ENCODE measurements at regions not wholly inside any gene's neighbourhood (a gene's known extent, or its start where the extent isn't known, plus 50 kb on each side); places are given as distances from the start of the nearest gene placed in this dataset.

DNA sequence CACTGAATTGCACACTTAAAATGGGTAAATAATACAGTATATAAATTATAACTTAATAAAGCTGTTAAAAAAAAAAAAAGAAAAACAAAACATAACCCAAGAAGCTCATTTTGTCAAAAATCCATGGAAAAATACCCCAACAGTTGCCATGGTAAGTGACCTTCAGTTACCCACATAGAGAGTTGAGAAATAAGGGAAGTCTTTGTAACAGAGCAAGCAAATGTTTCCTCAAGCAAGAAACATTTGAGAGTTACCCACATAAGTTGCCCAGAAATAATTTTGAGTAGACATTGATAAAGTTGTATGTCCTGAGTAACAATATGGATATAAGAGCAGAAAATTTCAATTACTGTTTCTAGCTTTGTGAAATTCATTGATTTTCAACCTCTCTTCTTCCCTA, 227.4 kb downstream of the CCDC59 start:
- no peaks in the 10 kb centered on the region for H3K27me3 ChIP-seq (ENCODE audit: control insufficient read depth, insufficient read depth, low read length)
- no peaks in the 10 kb centered on the region for H3K36me3 ChIP-seq (ENCODE audit: control insufficient read depth in 2 of 3, insufficient read depth in 3 of 3, low read length in 3 of 3)
- no peaks in the 10 kb centered on the region for H3K9me3 ChIP-seq (ENCODE audit: control insufficient read depth in 2 of 3, insufficient read depth in 1 of 3, low read length in 3 of 3)
- FAIRE-seq (no peak), DNase-seq (no peak)
- intact Hi-C loops (cut with DNase I): no loop called here
- no peaks in the 10 kb centered on the region for H3K4me1 ChIP-seq (ENCODE audit: control insufficient read depth in 2 of 3, insufficient read depth in 2 of 3, low read depth in 1 of 3, low read length in 3 of 3)
- TF ChIP-seq, protein P1, sequence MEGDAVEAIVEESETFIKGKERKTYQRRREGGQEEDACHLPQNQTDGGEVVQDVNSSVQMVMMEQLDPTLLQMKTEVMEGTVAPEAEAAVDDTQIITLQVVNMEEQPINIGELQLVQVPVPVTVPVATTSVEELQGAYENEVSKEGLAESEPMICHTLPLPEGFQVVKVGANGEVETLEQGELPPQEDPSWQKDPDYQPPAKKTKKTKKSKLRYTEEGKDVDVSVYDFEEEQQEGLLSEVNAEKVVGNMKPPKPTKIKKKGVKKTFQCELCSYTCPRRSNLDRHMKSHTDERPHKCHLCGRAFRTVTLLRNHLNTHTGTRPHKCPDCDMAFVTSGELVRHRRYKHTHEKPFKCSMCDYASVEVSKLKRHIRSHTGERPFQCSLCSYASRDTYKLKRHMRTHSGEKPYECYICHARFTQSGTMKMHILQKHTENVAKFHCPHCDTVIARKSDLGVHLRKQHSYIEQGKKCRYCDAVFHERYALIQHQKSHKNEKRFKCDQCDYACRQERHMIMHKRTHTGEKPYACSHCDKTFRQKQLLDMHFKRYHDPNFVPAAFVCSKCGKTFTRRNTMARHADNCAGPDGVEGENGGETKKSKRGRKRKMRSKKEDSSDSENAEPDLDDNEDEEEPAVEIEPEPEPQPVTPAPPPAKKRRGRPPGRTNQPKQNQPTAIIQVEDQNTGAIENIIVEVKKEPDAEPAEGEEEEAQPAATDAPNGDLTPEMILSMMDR (IDR thresholded peaks at IDR 0.05; ENCODE audit: borderline replicate concordance, extremely low read depth, insufficient read depth): no peak
- no peak overlapping the region for H3K4me3 ChIP-seq (ENCODE audit: low read length in 3 of 3)
- H3K27ac ChIP-seq (ENCODE audit: low read depth in 2 of 2, low read length in 2 of 2): no peak overlapping the region
- no peak overlapping the region for H3K9ac ChIP-seq (ENCODE audit: low read length in 3 of 3)

DNA sequence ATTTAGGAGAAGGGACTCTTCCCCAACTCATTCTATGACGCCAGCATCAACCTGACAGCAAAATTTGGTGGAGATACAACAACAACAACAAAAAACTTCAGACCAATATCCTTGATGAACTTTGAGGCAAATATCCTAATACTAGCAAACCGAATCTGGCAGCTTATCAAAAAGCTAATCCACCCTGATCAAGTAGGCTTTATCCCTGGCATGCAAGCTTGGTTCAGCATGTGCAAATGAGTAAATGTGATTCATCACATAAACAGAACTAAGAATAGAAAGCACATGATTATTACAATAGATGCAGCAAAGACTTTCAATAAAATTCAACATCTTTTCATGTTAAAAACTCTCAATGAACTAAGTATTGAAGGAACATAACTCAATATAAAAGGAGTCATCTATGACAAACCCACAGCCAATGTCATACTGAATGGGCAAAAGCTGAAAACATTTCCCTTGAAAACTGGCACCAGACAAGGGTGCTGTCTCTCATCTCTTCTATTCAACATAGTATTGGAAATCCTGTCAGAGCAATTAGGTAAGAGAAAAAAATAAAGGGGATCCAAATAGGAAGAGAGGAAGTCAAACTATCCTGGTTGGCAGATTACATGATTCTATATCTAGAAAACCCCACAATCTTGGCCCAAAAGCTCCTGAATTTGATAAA, 233.3 kb downstream of the CCDC59 start:
- Histone ChIP-seq H3K9me3 (ENCODE audit: control insufficient read depth in 2 of 3, insufficient read depth in 1 of 3, low read length in 3 of 3) (no peaks in the 10 kb centered on the region), H3K27ac (ENCODE audit: low read depth in 2 of 2, low read length in 2 of 2) (no peak overlapping the region), H3K4me3 (ENCODE audit: low read length in 3 of 3) (no peak overlapping the region), H3K27me3 (ENCODE audit: control insufficient read depth, insufficient read depth, low read length) (no peaks in the 10 kb centered on the region), H3K9ac (ENCODE audit: low read length in 3 of 3) (no peak overlapping the region), H3K36me3 (ENCODE audit: control insufficient read depth in 2 of 3, insufficient read depth in 3 of 3, low read length in 3 of 3) (no peaks in the 10 kb centered on the region), H3K4me1 (ENCODE audit: control insufficient read depth in 2 of 3, insufficient read depth in 2 of 3, low read depth in 1 of 3, low read length in 3 of 3) (no peaks in the 10 kb centered on the region)
- TF ChIP-seq, protein P1 (IDR thresholded peaks at IDR 0.05; ENCODE audit: borderline replicate concordance, extremely low read depth, insufficient read depth): no peak
- DNase-seq: no peak
- no peak for FAIRE-seq
- intact Hi-C loops (cut with DNase I): no loop called here

DNA sequence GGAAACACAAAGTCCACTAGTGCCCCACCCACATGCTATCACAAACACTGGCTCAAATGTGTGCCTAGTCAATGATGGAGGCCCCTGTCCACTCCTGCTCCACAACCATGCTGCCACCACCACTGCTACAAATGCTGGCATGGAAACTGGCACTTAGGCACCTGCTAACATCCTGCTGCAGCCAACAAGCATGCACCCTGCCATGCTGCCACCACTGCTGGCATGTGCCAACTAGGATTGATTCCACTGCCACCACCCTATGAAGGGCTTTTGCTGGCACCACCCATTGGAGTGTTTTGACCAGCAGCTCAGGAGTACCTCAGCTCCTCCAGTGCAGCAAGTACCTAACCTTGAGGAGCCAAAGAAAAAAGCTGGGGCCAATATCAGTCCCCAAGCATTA, 236.6 kb downstream of the CCDC59 start:
- no peak overlapping the region for H3K27ac ChIP-seq (ENCODE audit: low read depth in 2 of 2, low read length in 2 of 2)
- no peak for DNase-seq
- no peaks in the 10 kb centered on the region for H3K27me3 ChIP-seq (ENCODE audit: control insufficient read depth, insufficient read depth, low read length)
- H3K9ac ChIP-seq (ENCODE audit: low read length in 3 of 3): no peak overlapping the region
- H3K4me1 ChIP-seq (ENCODE audit: control insufficient read depth in 2 of 3, insufficient read depth in 2 of 3, low read depth in 1 of 3, low read length in 3 of 3): no peaks in the 10 kb centered on the region
- TF ChIP-seq, protein P1 (IDR thresholded peaks at IDR 0.05; ENCODE audit: borderline replicate concordance, extremely low read depth, insufficient read depth): no peak
- no peaks in the 10 kb centered on the region for H3K9me3 ChIP-seq (ENCODE audit: control insufficient read depth in 2 of 3, insufficient read depth in 1 of 3, low read length in 3 of 3)
- no peak for FAIRE-seq
- H3K4me3 ChIP-seq (ENCODE audit: low read length in 3 of 3): no peak overlapping the region
- intact Hi-C loops (cut with DNase I): no loop called here
- H3K36me3 ChIP-seq (ENCODE audit: control insufficient read depth in 2 of 3, insufficient read depth in 3 of 3, low read length in 3 of 3): no peaks in the 10 kb centered on the region

DNA sequence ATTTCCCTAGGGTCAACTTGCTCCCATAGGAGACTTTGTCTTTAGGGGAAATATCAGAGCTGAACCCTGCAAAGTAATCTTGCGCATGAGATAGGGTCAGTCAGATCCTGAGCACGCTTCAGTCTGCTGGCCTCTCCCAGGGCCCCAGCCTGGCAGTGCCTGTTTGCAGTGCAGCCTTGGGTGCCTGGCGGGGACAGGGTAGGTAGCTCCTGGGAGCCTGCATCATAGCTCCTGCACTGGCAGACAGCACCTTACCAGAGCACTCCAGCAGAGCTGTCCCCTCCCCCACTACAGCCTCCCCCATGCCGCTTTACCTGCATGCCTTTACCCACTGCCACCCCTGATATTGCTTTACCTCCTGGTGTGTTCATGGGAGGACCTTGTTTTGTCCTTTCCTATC, 237.3 kb downstream of the CCDC59 start:
- H3K9me3 ChIP-seq (ENCODE audit: control insufficient read depth in 2 of 3, insufficient read depth in 1 of 3, low read length in 3 of 3): no peaks in the 10 kb centered on the region
- TF ChIP-seq, protein P1 (IDR thresholded peaks at IDR 0.05; ENCODE audit: borderline replicate concordance, extremely low read depth, insufficient read depth): no peak
- H3K36me3 ChIP-seq (ENCODE audit: control insufficient read depth in 2 of 3, insufficient read depth in 3 of 3, low read length in 3 of 3): no peaks in the 10 kb centered on the region
- H3K9ac ChIP-seq (ENCODE audit: low read length in 3 of 3): no peak overlapping the region
- intact Hi-C loops (cut with DNase I): no loop called here
- H3K4me3 ChIP-seq (ENCODE audit: low read length in 3 of 3): no peak overlapping the region
- H3K4me1 ChIP-seq (ENCODE audit: control insufficient read depth in 2 of 3, insufficient read depth in 2 of 3, low read depth in 1 of 3, low read length in 3 of 3): no peaks in the 10 kb centered on the region
- no peak for DNase-seq
- H3K27me3 ChIP-seq (ENCODE audit: control insufficient read depth, insufficient read depth, low read length): no peaks in the 10 kb centered on the region
- H3K27ac ChIP-seq (ENCODE audit: low read depth in 2 of 2, low read length in 2 of 2): no peak overlapping the region
- no peak for FAIRE-seq
